Right atrium auricular region (tissue), 2 donors: ENCODE measurements at regions not wholly inside any gene's neighbourhood (a gene's known extent, or its start where the extent isn't known, plus 50 kb on each side); places are given as distances from the start of the nearest gene placed in this dataset.

ENCODE experiments used
- DNase-seq: peaks from one replicate; pipeline ENCODE4 v3.0.0-alpha.2; 2019; ENCODE audit warnings: low spot score
- H3K27ac ChIP-seq, 2 donors: fragments of 200-600 bp; sonication (generic); 1 replicate in 1 of 2; 2 replicates in 1 of 2; pipeline ENCODE4 v1.5.1; 2016 to 2019
- H3K27me3 ChIP-seq, 2 donors: fragments of 200-600 bp; sonication (generic); one replicate each; pipeline versions ENCODE4 v1.5.1 to v1.6.0; 2017 to 2019
- H3K36me3 ChIP-seq: fragments of 200-600 bp; sonication (generic); one replicate; pipeline ENCODE4 v1.5.1; 2016
- H3K4me1 ChIP-seq, 2 donors: fragments of 200-600 bp; sonication (generic); one replicate each; pipeline versions ENCODE4 v1.5.1 to v1.6.0; 2017 to 2019
- H3K4me3 ChIP-seq, 2 donors: fragments of 200-600 bp; sonication (generic); 1 replicate in 1 of 2; 2 replicates in 1 of 2; pipeline ENCODE4 v1.5.1; 2017 to 2019; ENCODE audit warnings: mild to moderate bottlenecking in 1 of 2, moderate library complexity in 1 of 2
- H3K9me3 ChIP-seq, 2 donors: fragments of 200-600 bp; sonication (generic); one replicate each; pipeline ENCODE4 v1.5.1; 2019
- CTCF ChIP-seq, 2 donors: fragments of 200-600 bp; sonication (generic); IDR thresholded peaks; one replicate each; pipeline ENCODE4 v1.5.1; 2019; ENCODE audit warnings: antibody characterized with exemption in 2 of 2

- H3K9me3 ChIP-seq, result no peaks in the 10 kb centered on the region
- no peak for TF ChIP-seq CTCF (IDR thresholded peaks at IDR 0.05)
These were observed 70.5 kb upstream of the AHR start for GRCh38 chr7:17227766-17228490.

GRCh38 chr7:17229228-17229627 is 69.2 kb upstream of the AHR start:
- Histone ChIP-seq H3K27me3 (no peaks in the 10 kb centered on the region), H3K9me3 (no peaks in the 10 kb centered on the region), H3K36me3 (no peaks in the 10 kb centered on the region), H3K27ac (no peak overlapping the region), H3K4me1 (peaks cover 0 to 22% of the 10 kb centered on the region in 2 donors), H3K4me3 (no peak overlapping the region)
- no peak for TF ChIP-seq CTCF (IDR thresholded peaks at IDR 0.05)
- no peak for DNase-seq

More at GRCh38 chr7:17227766-17228490, 70.5 kb upstream of the AHR start:
- DNase-seq, result no peak
- Histone ChIP-seq H3K36me3 (no peaks in the 10 kb centered on the region), H3K27me3 (no peaks in the 10 kb centered on the region), H3K4me3 (no peak overlapping the region), H3K4me1 (peaks cover 0 to 22% of the 10 kb centered on the region in 2 donors), H3K27ac (no peak overlapping the region)

GRCh38 chr7:17230099-17230807 is 68.2 kb upstream of the AHR start:
- Histone ChIP-seq H3K9me3 (no peaks in the 10 kb centered on the region), H3K36me3 (no peaks in the 10 kb centered on the region), H3K4me3 (no peak overlapping the region), H3K4me1 (peaks cover 0 to 28% of the 10 kb centered on the region in 2 donors), H3K27ac (peak overlapping the region; percentile 10 to 68), H3K27me3 (no peaks in the 10 kb centered on the region)
- no peak for TF ChIP-seq CTCF (IDR thresholded peaks at IDR 0.05)
- DNase-seq, result no peak

- peaks cover 0 to 28% of the 10 kb centered on the region in 2 donors for H3K4me1 ChIP-seq
- H3K27ac ChIP-seq, result no peak overlapping the region
- no peak for DNase-seq
- no peaks in the 10 kb centered on the region for H3K36me3 ChIP-seq
- no peaks in the 10 kb centered on the region for H3K27me3 ChIP-seq
- TF ChIP-seq CTCF (IDR thresholded peaks at IDR 0.05), result no peak
- H3K9me3 ChIP-seq, result no peaks in the 10 kb centered on the region
- H3K4me3 ChIP-seq, result no peak overlapping the region
These were observed 64.8 kb upstream of the AHR start for GRCh38 chr7:17233603-17234002.

GRCh38 chr7:17234030-17234397 is 64.4 kb upstream of the AHR start:
- H3K4me1 ChIP-seq, result peaks cover 0 to 28% of the 10 kb centered on the region in 2 donors
- H3K9me3 ChIP-seq, result no peaks in the 10 kb centered on the region
- H3K36me3 ChIP-seq, result no peaks in the 10 kb centered on the region
- H3K4me3 ChIP-seq, result no peak overlapping the region
- H3K27ac ChIP-seq, result peak overlapping the region in 1 of 2 donors; percentile 12
- no peak for DNase-seq
- TF ChIP-seq CTCF (IDR thresholded peaks at IDR 0.05), result no peak
- no peaks in the 10 kb centered on the region for H3K27me3 ChIP-seq
